IPS-NIHi7 (cell line): ENCODE measurements at regions not wholly inside any gene's neighbourhood (a gene's known extent, or its start where the extent isn't known, plus 50 kb on each side); places are given as distances from the start of the nearest gene placed in this dataset.
"Not testable (repeated sequence)": the region's sequence is repeated elsewhere in the genome, so short reads cannot be mapped to it uniquely, and the experiment has no call there.

Experiments
- DNase-seq: peaks from one replicate; pipeline ENCODE4 v3.0.0; 2012; ENCODE audit warnings: mixed read lengths; ENCODE audit errors: extremely low spot score

DNA sequence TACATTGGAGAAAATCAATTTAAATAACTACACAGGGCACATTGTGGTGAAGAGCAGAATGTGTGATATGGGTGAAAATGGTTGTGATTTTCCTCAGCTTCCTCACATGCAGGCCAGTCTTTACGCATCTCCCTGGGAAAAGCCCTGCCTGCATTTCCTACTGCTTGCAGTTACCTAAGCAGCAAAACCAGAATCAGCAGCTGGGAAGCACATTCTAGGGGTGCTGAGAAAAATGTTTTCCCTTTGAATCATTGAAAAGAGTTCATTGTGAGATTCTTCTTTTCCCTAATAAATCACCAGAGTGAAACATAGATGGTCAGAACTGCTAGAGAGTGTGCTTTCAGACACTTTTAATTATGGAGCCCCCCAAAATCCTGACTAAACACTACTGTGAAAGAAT, 656.0 kb downstream of the TDRD15 start:
- DNase-seq = no peak

DNA sequence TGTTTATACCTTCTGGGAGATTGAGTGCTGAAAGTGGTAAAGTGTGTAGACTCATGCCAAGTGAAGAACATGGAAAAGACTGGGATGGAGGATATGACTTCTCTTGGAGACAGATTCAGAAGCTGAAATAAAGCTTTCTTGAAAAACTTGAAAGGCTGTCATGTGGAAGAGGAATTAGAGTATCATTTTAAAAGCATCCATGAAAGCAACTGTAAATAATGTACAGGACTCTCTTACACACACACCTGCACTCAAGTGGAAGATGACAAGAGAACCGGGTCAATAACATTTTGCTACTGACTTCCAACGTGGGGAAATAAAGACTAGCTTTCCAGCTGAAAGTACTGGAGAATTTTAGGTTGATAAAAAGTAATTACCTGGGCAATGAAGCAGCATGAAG, 658.2 kb downstream of the TDRD15 start:
- no peak for DNase-seq

DNA sequence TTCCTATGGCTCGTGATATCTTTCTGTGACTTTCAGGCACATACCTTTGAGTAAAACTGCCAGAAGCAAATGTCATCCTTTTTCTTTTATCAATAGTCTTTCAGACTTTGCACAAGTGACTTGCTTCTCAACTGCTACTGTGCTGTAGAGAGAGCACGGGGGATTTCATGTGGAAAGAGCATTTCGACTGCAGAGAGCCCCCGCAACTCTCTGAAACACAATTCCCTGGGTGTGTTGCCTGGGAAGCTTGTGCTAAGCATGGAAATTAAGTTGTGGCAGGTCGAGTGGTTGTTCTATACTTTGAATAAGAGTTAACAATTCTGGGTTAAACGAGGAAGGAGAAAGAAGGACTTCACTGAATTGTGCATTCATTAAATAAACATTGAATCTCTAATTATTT, 659.1 kb downstream of the TDRD15 start:
- no peak for DNase-seq

- DNase-seq = no peak
These were observed 664.2 kb downstream of the TDRD15 start for GRCh38 chr2:21787941-21788340.

- DNase-seq = not testable (repeated sequence)
These were observed 666.5 kb downstream of the TDRD15 start for GRCh38 chr2:21790311-21790710.

GRCh38 chr2:21792571-21792970, 668.8 kb downstream of the TDRD15 start:
- no peak for DNase-seq

DNA sequence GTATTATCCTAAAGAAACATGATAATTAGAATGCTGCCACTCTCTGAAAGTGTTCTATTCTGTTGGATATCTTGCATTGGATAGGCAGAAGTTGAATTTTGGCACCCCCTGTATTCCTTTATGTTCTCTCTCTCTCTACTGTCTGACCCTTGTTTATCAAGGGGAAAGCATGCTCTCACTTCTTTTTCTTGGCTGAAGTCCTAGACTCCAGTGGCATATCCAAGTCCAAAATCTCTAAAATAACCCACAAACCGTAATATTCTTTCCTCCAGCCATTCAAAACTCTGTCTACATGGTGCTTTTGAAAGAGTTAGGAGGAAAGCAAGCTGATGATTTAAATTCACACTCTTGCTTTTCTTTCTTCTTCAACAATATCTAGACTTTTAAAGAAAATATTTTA, 669.7 kb downstream of the TDRD15 start:
- DNase-seq = no peak

- no peak for DNase-seq
These were observed 670.8 kb downstream of the TDRD15 start for GRCh38 chr2:21794611-21795010.

DNA sequence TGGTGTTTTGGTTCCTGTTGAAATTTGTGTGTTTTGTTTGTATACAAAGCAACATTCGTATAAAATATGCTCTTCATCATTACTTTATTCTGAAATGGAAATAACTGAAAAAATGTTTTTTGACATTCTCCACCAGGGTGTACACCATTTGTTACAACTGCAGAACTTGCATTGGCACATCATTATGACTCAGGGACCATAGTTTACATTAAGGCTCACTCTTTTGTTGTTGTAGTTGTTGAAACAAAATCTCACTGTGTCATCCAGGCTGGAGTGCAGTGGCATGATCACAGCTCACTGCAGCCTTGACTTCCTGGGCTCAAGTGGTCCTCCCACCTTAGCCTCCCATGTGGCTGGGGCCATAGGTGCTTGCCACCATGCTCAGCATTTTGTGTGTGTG, 676.6 kb downstream of the TDRD15 start:
- no peak for DNase-seq

GRCh38 chr2:21803550-21803949, 679.8 kb downstream of the TDRD15 start:
- DNase-seq = no peak

- no peak for DNase-seq
These were observed 680.4 kb downstream of the TDRD15 start for GRCh38 chr2:21804151-21804550.

DNA sequence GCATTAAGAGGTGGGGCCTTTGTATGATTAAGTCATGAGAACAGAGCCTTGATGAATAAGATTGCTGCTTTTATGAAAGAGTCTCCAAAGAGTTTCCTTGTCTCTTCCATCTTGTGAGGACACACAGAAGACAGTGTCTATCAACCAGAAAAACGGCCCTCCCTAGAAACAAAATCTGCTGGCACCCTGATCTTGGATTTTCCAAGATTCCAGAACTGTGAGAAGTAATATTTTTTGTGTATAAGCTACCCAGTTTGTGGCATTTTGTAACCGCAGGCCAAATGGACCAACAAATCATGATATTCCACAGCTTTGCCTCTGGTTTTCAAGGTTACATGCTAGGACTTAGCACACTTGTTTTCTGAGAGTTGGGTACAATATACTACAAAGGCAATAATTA, 687.8 kb downstream of the TDRD15 start:
- no peak for DNase-seq

GRCh38 chr2:21812766-21813165, 689.0 kb downstream of the TDRD15 start:
- DNase-seq = peak; percentile 33

DNA sequence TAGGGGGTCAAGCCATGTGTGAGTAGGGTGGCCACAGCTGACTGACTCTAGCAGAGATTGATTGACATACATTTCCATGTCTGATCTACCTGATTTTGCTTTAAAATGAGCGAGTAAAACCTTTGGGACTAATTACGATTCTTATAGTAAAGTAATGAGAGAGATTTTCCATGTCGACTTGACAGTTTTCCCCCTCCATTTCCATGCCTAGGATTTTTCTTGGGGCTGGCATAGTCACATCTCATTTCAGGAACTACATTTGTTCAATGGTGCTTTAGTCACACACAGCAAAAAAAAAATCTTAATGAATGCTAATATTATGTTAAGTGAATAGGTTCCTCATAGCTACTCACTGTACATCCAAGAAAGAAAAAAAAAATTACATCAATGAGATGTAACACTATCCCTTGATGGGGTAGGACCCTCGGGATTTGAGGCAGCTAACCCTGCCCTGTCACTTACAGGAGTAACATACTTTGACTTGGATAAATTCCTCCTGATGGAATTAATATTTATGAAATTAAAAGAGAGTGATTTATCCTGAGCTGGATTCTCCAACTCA, 690.9 kb downstream of the TDRD15 start:
- DNase-seq = no peak

GRCh38 chr2:21818212-21818795, 694.5 kb downstream of the TDRD15 start:
- DNase-seq = no peak

- DNase-seq = no peak
These were observed 695.7 kb downstream of the TDRD15 start for GRCh38 chr2:21819454-21819853.

DNA sequence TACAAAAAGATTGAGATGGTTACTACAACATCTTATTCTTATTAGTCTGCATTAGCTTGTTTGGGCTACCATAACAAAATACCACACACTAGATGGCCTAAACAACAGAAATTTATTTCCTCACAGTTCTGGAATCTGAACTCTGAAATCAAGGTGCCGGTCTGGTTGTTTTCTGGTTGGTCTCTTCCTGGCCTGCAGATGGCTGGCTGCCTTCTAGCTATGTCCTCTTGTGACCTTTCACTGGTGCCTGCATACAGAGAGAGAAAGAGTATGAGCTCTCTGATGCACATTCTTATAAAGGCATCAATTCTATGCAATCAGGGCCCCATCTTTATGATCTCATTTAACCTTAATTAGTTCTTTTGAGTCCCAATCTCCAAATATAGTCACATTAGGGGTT, 696.5 kb downstream of the TDRD15 start:
- no peak for DNase-seq

DNA sequence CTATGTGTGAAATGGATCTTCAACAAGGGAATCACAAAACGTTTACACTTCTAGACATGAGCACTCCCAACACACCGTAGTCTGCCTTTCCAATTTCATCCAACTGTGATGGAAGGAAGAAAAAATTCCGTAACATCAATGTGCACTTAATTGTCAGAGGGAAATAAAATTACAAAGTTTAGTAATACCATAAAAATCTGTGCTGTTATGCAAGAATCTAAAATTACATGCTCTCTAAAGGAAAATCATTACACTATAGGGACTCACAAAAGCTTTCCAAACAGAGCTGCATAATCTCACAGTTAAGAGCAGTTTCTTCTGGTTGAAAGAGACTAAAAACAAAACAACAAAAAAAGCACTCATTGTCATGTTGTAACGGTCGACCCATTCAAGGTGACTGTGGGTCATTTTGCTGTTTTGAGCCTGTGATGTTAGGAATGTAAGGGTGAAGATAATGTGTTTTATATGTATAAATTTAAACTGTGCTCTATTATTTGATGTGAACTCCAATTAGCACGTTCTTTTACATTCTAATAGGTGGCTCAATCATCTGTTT, 698.0 kb downstream of the TDRD15 start:
- no peak for DNase-seq

GRCh38 chr2:21822505-21822904, 698.7 kb downstream of the TDRD15 start:
- DNase-seq = no peak

- DNase-seq = no peak
These were observed 710.0 kb downstream of the TDRD15 start for GRCh38 chr2:21833767-21834166.

- DNase-seq = no peak
These were observed 712.5 kb downstream of the TDRD15 start for GRCh38 chr2:21836261-21836660.

DNA sequence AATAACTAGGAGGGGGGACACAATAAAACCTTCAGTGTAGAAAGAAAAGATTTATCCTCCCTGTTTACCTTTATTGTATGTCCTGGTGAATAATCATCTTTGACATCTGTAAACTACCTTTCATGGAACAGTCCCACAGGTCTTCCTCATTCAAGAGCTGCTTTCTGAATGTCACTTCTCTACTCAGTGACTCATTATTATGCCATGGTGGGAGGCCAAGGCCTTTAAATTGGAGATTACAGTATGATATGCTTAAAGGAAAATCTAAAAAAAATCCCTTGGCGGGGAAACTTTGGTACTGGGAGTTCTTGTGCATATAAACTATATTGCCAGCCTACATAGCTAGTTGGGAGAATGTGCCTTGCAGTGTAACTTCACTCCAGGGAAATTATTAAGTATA, 713.0 kb downstream of the TDRD15 start:
- DNase-seq = no peak

DNA sequence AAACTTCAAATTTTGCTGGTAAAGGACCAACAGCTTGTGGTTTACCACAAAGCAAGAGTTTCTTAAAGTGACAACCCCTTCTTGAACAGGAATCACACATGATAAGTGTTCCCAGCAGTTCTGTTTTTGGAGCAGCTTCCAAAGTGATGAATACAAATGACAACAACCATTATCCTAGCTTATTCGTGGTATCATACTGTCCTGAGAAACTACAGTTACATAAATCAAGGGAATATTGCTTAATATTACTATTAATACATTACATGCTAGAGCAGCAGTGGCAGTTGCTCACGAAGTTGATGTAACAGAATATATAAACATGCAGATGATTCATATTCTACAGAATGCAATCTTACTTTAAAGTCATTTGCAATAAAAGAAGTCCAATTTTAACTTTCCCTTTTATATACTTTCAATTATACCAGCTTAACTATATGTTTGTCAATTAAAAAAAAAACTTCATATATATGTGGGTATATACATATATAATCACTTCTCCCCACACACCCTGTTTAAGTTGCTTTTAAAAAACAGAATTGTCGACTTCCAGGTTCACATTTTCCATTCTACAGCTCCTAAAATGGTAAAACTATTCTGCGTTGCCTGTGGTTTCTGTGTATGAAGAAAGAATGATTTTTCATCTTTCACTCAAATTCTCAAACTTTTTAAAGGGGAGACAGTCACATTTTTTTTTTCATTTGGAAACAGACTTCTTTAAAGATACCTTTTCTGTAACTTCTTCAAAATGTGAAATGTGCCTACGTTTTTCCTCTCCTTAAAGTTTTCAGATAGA, 713.6 kb downstream of the TDRD15 start:
- DNase-seq = no peak
